ENCODE measurements at regions not wholly inside any gene's neighbourhood (a gene's known extent, or its start where the extent isn't known, plus 50 kb on each side); places are given as distances from the start of the nearest gene placed in this dataset.

DNA sequence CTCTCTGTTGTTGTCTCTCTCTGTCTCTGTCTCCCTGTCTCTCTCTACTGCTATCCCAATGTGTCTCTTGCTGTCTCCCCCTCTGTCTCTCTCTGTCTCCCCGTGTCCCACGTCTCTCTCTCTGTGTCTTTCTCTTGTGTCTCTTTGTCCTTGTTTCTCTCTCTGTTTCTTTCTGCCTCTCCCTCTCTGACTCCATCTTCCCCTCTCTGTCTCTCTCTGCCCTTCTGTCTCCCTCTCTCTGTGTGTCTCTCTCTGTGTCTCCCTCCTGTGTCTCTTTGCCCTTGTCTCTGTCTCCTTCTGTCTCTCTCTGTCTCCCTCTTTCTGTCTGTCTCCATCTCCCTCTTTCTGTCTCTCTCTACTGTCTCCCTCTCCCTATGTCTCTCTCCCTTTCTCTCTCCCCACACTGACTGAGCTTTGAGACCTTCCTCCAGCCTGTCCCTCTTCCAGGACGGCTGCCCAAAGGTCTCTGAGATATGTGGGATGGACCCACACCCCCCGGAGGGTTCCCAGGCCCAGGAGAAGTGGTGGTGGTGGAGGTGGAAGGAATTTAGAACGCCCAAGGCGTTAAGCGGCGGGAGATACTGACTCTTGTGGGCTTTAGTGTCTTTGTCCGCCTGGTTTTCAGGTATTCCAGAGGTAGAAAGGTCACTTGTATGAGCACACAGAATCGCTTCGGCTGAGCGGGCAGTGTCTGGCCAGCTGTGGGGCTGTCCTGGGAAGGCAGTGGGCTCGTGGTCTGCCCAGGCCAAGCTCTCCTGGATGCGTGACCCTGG, 65.5 kb upstream of the CCND1 start:
- TF ChIP-seq, protein P1, sequence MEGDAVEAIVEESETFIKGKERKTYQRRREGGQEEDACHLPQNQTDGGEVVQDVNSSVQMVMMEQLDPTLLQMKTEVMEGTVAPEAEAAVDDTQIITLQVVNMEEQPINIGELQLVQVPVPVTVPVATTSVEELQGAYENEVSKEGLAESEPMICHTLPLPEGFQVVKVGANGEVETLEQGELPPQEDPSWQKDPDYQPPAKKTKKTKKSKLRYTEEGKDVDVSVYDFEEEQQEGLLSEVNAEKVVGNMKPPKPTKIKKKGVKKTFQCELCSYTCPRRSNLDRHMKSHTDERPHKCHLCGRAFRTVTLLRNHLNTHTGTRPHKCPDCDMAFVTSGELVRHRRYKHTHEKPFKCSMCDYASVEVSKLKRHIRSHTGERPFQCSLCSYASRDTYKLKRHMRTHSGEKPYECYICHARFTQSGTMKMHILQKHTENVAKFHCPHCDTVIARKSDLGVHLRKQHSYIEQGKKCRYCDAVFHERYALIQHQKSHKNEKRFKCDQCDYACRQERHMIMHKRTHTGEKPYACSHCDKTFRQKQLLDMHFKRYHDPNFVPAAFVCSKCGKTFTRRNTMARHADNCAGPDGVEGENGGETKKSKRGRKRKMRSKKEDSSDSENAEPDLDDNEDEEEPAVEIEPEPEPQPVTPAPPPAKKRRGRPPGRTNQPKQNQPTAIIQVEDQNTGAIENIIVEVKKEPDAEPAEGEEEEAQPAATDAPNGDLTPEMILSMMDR (IDR thresholded peaks at IDR 0.05), result no peak
- TF ChIP-seq POLR2A (IDR thresholded peaks at IDR 0.05), result no peak
